HepG2 (cell line): ENCODE measurements at regions not wholly inside any gene's neighbourhood (a gene's known extent, or its start where the extent isn't known, plus 50 kb on each side); places are given as distances from the start of the nearest gene placed in this dataset.

Source experiments
- ATAC-seq: fragments of 200-7000 bp; cut with Tn5 transposase; 3 replicates; pipeline ENCODE4 v1.9.1; 2020; ENCODE audit warnings: mild to moderate bottlenecking, moderate library complexity
- BruUV-seq: library from RNA; stranded (reverse); fragments of 400-500 nt; replicated peaks from 2 replicates; lab custom pipeline; 2021; lab: Mats Ljungman, UMichigan
- CTCF ChIA-PET: fragments of 300-600 bp; formaldehyde crosslinking; extraction: SDS; loops from one replicate; lab custom pipeline; 2021; ENCODE audit warnings: low total read pairs, inconsistent platforms, low intra/inter-chr PET ratio; lab: Yijun Ruan, JAX
- POLR2A ChIA-PET: fragments of 350-600 bp; sonication (Branson Sonifier 250); formaldehyde crosslinking; loops from one replicate; lab custom pipeline; 2020; ENCODE audit warnings: antibody characterized with exemption, inconsistent platforms; lab: Yijun Ruan, JAX
- DNase-seq: peaks from one replicate; pipeline ENCODE4 v3.0.0-alpha.2; 2015; ENCODE audit warnings: low spot score
- FAIRE-seq: peaks from 3 replicates; lab custom pipeline; 2011; peaks lifted over from hg19 to GRCh38; lab: Jason Lieb, UNC
- H2AFZ ChIP-seq: one replicate; pipeline ENCODE4 v1.6.1; 2011; ENCODE audit warnings: low read length, inconsistent platforms
- H3K27ac ChIP-seq: fragments of 300-600 bp; 3 replicates; pipeline ENCODE4 v1.8.0; 2011; ENCODE audit warnings: mixed run types, mild to moderate bottlenecking, mixed read lengths, low read length, inconsistent platforms; ENCODE audit not compliant: insufficient read depth; ENCODE audit errors: extremely low read length
- H3K27me3 ChIP-seq, 2 experiments: fragments of 200-600 bp in 1 of 2; 2 replicates in 1 of 2; 3 replicates in 1 of 2; pipeline versions ENCODE4 v1.6.0 to v1.8.0; 2011; ENCODE audit warnings: low read length in 2 of 2, mild to moderate bottlenecking in 2 of 2, moderate library complexity in 2 of 2, inconsistent platforms in 1 of 2; ENCODE audit not compliant: insufficient read depth in 2 of 2, control insufficient read depth in 1 of 2
- H3K36me3 ChIP-seq, 2 experiments: fragments of 200-600 bp in 1 of 2; replicated peaks in 1 of 2; 2 replicates in 1 of 2; 3 replicates in 1 of 2; pipeline versions ENCODE4 v1.5.1 to v1.8.0; 2011; ENCODE audit warnings: low read length in 2 of 2, inconsistent platforms in 1 of 2; ENCODE audit not compliant: insufficient read depth in 2 of 2, control insufficient read depth in 1 of 2
- H3K4me1 ChIP-seq: 2 replicates; pipeline ENCODE4 v1.5.1; 2012; ENCODE audit warnings: low read length, inconsistent platforms; ENCODE audit not compliant: insufficient read depth
- H3K4me2 ChIP-seq: 2 replicates; pipeline ENCODE4 v1.6.0; 2011; ENCODE audit warnings: low read depth, low read length, inconsistent platforms
- H3K4me3 ChIP-seq, 3 experiments: fragments of 200-600 bp in 1 of 3; sonication (generic), shearing (Covaris generic) in 1 of 3; replicated peaks in 1 of 3; 2 replicates each; pipeline ENCODE4 v1.5.1; 2011 to 2016; ENCODE audit warnings: low read length in 3 of 3, inconsistent platforms in 2 of 3, low read depth in 2 of 3, mild to moderate bottlenecking in 2 of 3, control low read depth in 1 of 3, mixed read lengths in 1 of 3; ENCODE audit not compliant: insufficient read depth in 1 of 3
- H3K79me2 ChIP-seq: one replicate; pipeline ENCODE4 v1.6.1; 2011; ENCODE audit warnings: low read length, inconsistent platforms; ENCODE audit not compliant: insufficient read depth
- H3K9ac ChIP-seq: 2 replicates; pipeline ENCODE4 v1.6.0; 2011; ENCODE audit warnings: mild to moderate bottlenecking, low read depth, low read length, inconsistent platforms; ENCODE audit not compliant: insufficient read depth
- H3K9me3 ChIP-seq: 2 replicates; pipeline ENCODE4 v1.5.1; 2012; ENCODE audit warnings: mild to moderate bottlenecking, low read length
- H4K20me1 ChIP-seq: 2 replicates; pipeline ENCODE4 v1.6.0; 2011; ENCODE audit warnings: inconsistent platforms, mild to moderate bottlenecking, low read length, moderate library complexity; ENCODE audit not compliant: insufficient read depth
- ARID2 ChIP-seq: sonication (generic); formaldehyde crosslinking; IDR thresholded peaks from 2 replicates; pipeline ENCODE4 v1.8.1; 2022; ENCODE audit warnings: mild to moderate bottlenecking, missing genetic modification reagents, borderline replicate concordance
- ISX ChIP-seq: sonication (generic); formaldehyde crosslinking; conservative IDR thresholded peaks from 2 replicates; pipeline ENCODE4 v1.5.0; 2020; ENCODE audit warnings: missing genetic modification reagents
- THAP9 ChIP-seq: sonication (generic); formaldehyde crosslinking; IDR thresholded peaks from 2 replicates; pipeline ENCODE4; 2020; ENCODE audit warnings: missing genetic modification reagents, mild to moderate bottlenecking, borderline replicate concordance
- WGBS: methylation state at CpG from one replicate; pipeline ENCODE4 v1.1.6; 2017; ENCODE audit warnings: low lambda C conversion rate; 5-methylcytosine and 5-hydroxymethylcytosine counted together
- in situ Hi-C: cut with HindIII; loops from 2 replicates; pipeline ENCODE4 v1.10.0; 2017; ENCODE audit warnings: low pct_unique_long_range_greater_than_20kb; ENCODE audit not compliant: extremely low pct_ligation_motif_present
- intact Hi-C: fragments of 100-400 bp; cut with micrococcal nuclease; formaldehyde crosslinking; loops from one replicate; pipeline ENCODE4 v1.10.0; 2022; ENCODE audit not compliant: unreplicated experiment
- TF ChIP-seq, protein P1 (sequence below): sonication (generic); formaldehyde crosslinking; IDR thresholded peaks from 2 replicates; pipeline ENCODE4 v1.8.0; 2022; ENCODE audit warnings: missing genetic modification reagents, mild to moderate bottlenecking, borderline replicate concordance

DNA sequence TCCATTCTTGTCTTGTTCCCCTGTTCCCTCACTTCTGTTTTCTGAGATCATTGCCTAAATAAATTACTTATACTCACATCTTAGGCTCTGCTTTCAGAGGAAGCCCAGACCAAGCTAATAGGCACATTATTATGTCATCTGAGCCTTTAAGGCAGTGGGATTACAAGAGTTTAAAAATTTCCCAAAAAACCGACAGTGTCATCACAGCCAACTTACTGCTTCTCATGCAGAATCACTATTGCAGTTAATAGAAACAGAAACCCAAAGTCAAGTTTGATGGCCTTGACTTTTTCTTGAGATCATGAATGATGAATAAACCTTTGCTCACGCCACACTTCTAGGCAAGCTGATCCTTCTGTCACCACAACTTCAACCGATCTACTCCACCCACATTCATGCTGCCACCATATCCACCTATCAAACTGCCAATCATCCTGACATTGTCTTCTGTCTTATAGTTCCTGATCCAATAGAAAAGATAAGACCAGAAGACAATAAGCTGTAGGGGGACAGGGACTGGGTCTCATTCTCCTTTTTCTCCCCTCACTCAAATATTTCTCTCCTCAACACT, 142.7 kb upstream of the CREB1 start:
- FAIRE-seq: no peak

More for the DNA sequence above, 142.7 kb upstream of the CREB1 start:
- Histone ChIP-seq H3K4me2 (no peak overlapping the region), H2AFZ (no peak overlapping the region), H3K27me3 (no peaks in the 10 kb centered on the region; a peak in 1 of 5 replicates), H3K4me1 (no peaks in the 10 kb centered on the region), H3K27ac (no peak overlapping the region), H3K9ac (no peak overlapping the region), H4K20me1 (no peaks in the 10 kb centered on the region), H3K79me2 (no peaks in the 10 kb centered on the region), H3K4me3 (no peak overlapping the region), H3K9me3 (0 out of 2 replicates have a peak, but pooled peaks cover 4% of the 10 kb centered on the region), H3K36me3 (no peaks in the 10 kb centered on the region)
- no TSS peak for BruUV-seq
- intact Hi-C loops (no loop called here), in situ Hi-C loops (no loop called here)
- CTCF ChIA-PET: no interaction called here
- ATAC-seq: no peak
- 1% methylated on average over 3 of the region's 3 CpGs for WGBS
- no peak for DNase-seq
- POLR2A ChIA-PET: no interaction called here
- TF ChIP-seq ISX (CRISPR knock-in tag): no peak
- TF ChIP-seq ARID2 (CRISPR knock-in tag): no peak
- no peak for TF ChIP-seq THAP9 (CRISPR knock-in tag)
- TF ChIP-seq, protein P1, sequence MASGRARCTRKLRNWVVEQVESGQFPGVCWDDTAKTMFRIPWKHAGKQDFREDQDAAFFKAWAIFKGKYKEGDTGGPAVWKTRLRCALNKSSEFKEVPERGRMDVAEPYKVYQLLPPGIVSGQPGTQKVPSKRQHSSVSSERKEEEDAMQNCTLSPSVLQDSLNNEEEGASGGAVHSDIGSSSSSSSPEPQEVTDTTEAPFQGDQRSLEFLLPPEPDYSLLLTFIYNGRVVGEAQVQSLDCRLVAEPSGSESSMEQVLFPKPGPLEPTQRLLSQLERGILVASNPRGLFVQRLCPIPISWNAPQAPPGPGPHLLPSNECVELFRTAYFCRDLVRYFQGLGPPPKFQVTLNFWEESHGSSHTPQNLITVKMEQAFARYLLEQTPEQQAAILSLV (CRISPR knock-in tag): no peak
- TF ChIP-seq, all 625 proteins: peak for 0
